HL-60 (cell line): ENCODE measurements at regions not wholly inside any gene's neighbourhood (a gene's known extent, or its start where the extent isn't known, plus 50 kb on each side); places are given as distances from the start of the nearest gene placed in this dataset.

ENCODE experiments used
- GABPA ChIP-seq: IDR thresholded peaks from 2 replicates; pipeline ENCODE4 v1.6.1; 2012; ENCODE audit warnings: low read depth
- POLR2AphosphoS5 ChIP-seq: IDR thresholded peaks from 2 replicates; pipeline ENCODE4 v1.6.1; 2012; ENCODE audit warnings: low read depth
- TF ChIP-seq, protein P1 (sequence below): IDR thresholded peaks from one replicate; pipeline ENCODE4 v1.5.1; 2011; ENCODE audit warnings: low read length, control low read depth, inconsistent platforms; ENCODE audit not compliant: insufficient read depth
- TF ChIP-seq, protein P2 (sequence below): IDR thresholded peaks from 2 replicates; pipeline ENCODE4 v1.6.1; 2012; ENCODE audit warnings: low read depth; ENCODE audit not compliant: insufficient replicate concordance

DNA sequence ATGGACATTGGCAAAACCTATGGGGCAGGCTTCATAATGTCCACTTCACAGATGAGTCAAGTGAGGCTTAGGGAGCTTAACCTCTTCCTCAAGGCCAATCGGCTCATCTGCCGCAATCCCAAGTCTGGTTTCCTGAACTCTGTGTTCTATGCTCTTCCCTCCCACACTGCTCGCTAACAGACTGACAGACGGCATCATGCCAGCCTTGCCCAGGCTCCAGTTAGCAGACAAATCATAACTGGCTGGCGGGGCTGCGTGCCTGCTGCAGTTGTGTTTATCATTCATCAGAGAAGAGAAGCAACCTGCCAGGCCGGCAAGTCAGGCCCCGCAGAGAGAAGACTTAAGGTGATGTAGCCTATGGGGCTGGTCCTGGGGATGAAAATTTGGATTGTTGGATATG, 216.2 kb upstream of the ASIC2 start:
- TF ChIP-seq, protein P1, sequence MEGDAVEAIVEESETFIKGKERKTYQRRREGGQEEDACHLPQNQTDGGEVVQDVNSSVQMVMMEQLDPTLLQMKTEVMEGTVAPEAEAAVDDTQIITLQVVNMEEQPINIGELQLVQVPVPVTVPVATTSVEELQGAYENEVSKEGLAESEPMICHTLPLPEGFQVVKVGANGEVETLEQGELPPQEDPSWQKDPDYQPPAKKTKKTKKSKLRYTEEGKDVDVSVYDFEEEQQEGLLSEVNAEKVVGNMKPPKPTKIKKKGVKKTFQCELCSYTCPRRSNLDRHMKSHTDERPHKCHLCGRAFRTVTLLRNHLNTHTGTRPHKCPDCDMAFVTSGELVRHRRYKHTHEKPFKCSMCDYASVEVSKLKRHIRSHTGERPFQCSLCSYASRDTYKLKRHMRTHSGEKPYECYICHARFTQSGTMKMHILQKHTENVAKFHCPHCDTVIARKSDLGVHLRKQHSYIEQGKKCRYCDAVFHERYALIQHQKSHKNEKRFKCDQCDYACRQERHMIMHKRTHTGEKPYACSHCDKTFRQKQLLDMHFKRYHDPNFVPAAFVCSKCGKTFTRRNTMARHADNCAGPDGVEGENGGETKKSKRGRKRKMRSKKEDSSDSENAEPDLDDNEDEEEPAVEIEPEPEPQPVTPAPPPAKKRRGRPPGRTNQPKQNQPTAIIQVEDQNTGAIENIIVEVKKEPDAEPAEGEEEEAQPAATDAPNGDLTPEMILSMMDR, result no peak
- no peak for TF ChIP-seq GABPA
- TF ChIP-seq POLR2AphosphoS5, result no peak
- TF ChIP-seq, protein P2, sequence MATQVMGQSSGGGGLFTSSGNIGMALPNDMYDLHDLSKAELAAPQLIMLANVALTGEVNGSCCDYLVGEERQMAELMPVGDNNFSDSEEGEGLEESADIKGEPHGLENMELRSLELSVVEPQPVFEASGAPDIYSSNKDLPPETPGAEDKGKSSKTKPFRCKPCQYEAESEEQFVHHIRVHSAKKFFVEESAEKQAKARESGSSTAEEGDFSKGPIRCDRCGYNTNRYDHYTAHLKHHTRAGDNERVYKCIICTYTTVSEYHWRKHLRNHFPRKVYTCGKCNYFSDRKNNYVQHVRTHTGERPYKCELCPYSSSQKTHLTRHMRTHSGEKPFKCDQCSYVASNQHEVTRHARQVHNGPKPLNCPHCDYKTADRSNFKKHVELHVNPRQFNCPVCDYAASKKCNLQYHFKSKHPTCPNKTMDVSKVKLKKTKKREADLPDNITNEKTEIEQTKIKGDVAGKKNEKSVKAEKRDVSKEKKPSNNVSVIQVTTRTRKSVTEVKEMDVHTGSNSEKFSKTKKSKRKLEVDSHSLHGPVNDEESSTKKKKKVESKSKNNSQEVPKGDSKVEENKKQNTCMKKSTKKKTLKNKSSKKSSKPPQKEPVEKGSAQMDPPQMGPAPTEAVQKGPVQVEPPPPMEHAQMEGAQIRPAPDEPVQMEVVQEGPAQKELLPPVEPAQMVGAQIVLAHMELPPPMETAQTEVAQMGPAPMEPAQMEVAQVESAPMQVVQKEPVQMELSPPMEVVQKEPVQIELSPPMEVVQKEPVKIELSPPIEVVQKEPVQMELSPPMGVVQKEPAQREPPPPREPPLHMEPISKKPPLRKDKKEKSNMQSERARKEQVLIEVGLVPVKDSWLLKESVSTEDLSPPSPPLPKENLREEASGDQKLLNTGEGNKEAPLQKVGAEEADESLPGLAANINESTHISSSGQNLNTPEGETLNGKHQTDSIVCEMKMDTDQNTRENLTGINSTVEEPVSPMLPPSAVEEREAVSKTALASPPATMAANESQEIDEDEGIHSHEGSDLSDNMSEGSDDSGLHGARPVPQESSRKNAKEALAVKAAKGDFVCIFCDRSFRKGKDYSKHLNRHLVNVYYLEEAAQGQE, result no peak
